ENCODE measurements at regions not wholly inside any gene's neighbourhood (a gene's known extent, or its start where the extent isn't known, plus 50 kb on each side); places are given as distances from the start of the nearest gene placed in this dataset.

DNA sequence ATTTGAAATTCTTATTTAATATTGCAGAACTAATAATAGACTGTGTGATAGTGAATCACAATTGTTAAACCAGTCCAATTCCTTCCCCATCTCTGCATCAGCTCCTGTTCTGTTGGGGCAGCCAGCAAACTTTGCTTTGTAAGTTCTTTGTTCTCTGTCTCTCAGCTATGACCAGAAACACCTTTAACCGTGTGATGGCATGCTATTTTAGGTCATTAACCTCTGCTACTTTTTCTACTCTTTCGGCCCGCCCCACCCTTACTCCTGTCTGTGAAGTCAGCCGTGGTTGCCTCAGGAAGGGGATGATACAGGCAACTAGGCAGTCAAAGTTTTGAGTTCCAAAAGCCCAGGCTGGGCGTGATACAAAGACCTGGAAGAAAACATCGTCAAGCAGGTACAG is 51.3 kb upstream of the EGFL6 start:
- H3K27ac ChIP-seq (ENCODE audit: low read length) = no peak overlapping the region
- no peaks in the 10 kb centered on the region for H3K9me3 ChIP-seq (ENCODE audit: control insufficient read depth in 1 of 2, low read length in 2 of 2)
- no peaks in the 10 kb centered on the region for H3K4me1 ChIP-seq (ENCODE audit: control insufficient read depth in 1 of 2, insufficient read depth in 2 of 2, low read length in 2 of 2)
- H3K27me3 ChIP-seq (ENCODE audit: low read depth, low read length) = no peaks in the 10 kb centered on the region
- H3K36me3 ChIP-seq (ENCODE audit: control insufficient read depth in 1 of 2, insufficient read depth in 2 of 2, low read length in 2 of 2) = no peaks in the 10 kb centered on the region
- H3K4me3 ChIP-seq (ENCODE audit: low read depth in 1 of 2, low read length in 2 of 2) = no peak overlapping the region

DNA sequence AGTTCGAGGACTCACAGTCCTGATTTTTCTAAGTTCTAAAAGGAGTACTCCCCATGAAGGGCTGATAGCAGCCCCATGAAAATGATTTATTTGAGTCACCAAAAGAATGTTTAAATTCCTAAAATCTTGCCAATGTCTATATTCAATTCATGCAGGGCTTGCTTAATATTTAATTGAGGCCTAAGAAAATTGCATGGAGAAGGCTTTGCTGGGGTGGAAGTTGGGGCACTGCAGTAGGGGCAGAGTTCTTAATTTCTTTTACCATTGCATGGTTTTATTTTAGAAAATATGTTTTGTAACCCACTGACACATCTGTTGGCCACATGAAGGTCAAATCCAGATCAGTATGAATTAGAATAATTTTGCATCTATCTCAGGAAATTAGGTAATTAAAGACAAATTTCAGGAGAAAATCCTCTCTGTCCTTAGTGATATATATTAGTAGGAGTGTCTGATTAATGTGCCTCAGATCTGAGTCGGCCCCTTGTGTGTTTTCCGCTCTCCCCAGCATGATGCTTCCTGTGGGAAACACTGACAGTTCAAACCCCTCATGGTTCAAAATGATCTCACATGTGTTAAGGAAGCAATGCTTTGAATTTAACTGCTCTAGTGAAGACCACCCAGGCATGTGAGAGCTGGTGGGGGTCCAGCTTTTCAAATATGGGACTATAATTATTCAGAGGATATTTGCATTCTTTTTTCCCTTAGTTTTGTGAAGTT is 54.0 kb upstream of the EGFL6 start:
- no peaks in the 10 kb centered on the region for H3K4me1 ChIP-seq (ENCODE audit: control insufficient read depth in 1 of 2, insufficient read depth in 2 of 2, low read length in 2 of 2)
- no peaks in the 10 kb centered on the region for H3K27me3 ChIP-seq (ENCODE audit: low read depth, low read length)
- no peaks in the 10 kb centered on the region for H3K36me3 ChIP-seq (ENCODE audit: control insufficient read depth in 1 of 2, insufficient read depth in 2 of 2, low read length in 2 of 2)
- H3K9me3 ChIP-seq (ENCODE audit: control insufficient read depth in 1 of 2, low read length in 2 of 2) = no peaks in the 10 kb centered on the region
- no peak overlapping the region for H3K27ac ChIP-seq (ENCODE audit: low read length)
- H3K4me3 ChIP-seq (ENCODE audit: low read depth in 1 of 2, low read length in 2 of 2) = no peak overlapping the region

DNA sequence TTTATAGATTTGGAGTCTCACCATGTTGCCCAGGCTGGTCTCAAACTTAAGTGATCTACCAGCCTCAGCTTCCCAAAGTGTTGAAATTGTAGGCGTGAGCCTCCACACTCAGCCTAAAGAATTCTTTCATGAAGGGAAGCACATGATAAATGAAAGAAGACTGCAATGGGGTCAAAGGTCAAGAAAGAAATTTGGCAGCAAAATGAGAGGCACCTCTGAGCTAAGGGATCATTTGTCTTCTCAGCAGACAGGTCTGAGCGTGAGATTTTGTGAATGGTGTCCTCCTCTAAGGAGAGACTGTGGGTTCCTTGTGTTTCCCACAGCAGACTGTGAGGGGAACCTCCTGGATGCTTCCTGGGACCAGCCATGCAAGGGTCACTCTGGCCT is 57.5 kb upstream of the EGFL6 start:
- no peaks in the 10 kb centered on the region for H3K27me3 ChIP-seq (ENCODE audit: low read depth, low read length)
- no peaks in the 10 kb centered on the region for H3K36me3 ChIP-seq (ENCODE audit: control insufficient read depth in 1 of 2, insufficient read depth in 2 of 2, low read length in 2 of 2)
- no peak overlapping the region for H3K27ac ChIP-seq (ENCODE audit: low read length)
- no peak overlapping the region for H3K4me3 ChIP-seq (ENCODE audit: low read depth in 1 of 2, low read length in 2 of 2)
- no peaks in the 10 kb centered on the region for H3K9me3 ChIP-seq (ENCODE audit: control insufficient read depth in 1 of 2, low read length in 2 of 2)
- H3K4me1 ChIP-seq (ENCODE audit: control insufficient read depth in 1 of 2, insufficient read depth in 2 of 2, low read length in 2 of 2) = no peaks in the 10 kb centered on the region

DNA sequence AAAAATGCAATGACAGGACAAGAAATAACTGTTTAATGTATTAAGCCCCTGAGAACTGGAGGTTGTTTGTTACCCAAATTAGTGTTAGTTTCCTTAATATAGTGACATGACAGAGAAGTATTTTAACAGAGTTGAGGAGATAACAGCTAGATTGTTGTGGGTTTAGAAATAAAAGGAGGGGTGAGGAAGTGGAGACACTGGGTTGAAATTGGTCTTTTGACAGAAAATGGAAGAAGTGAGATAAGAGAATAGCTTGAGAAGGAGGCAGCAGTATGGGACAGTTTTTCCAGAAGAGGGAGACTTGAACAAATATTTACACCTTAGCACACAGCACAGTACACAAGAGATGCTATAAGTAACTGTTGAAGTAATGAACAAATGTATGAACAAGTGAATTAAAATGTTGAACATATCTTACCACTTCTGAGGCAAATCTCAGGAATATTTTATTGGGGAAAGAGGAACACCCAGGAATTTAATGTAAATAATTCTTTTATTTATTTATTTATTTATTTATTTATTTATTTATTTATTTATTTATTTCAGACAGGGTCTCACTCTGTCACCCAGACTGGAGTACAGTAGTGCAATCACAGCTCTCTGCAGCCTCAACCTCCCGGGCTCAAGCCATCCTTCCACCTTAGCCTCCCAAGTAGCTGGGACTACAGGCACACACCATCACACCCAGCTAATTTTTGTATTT is 58.0 kb upstream of the EGFL6 start:
- Histone ChIP-seq H3K4me1 (ENCODE audit: control insufficient read depth in 1 of 2, insufficient read depth in 2 of 2, low read length in 2 of 2) (no peaks in the 10 kb centered on the region), H3K36me3 (ENCODE audit: control insufficient read depth in 1 of 2, insufficient read depth in 2 of 2, low read length in 2 of 2) (no peaks in the 10 kb centered on the region), H3K27me3 (ENCODE audit: low read depth, low read length) (no peaks in the 10 kb centered on the region), H3K27ac (ENCODE audit: low read length) (no peak overlapping the region), H3K9me3 (ENCODE audit: control insufficient read depth in 1 of 2, low read length in 2 of 2) (no peaks in the 10 kb centered on the region), H3K4me3 (ENCODE audit: low read depth in 1 of 2, low read length in 2 of 2) (no peak overlapping the region)

DNA sequence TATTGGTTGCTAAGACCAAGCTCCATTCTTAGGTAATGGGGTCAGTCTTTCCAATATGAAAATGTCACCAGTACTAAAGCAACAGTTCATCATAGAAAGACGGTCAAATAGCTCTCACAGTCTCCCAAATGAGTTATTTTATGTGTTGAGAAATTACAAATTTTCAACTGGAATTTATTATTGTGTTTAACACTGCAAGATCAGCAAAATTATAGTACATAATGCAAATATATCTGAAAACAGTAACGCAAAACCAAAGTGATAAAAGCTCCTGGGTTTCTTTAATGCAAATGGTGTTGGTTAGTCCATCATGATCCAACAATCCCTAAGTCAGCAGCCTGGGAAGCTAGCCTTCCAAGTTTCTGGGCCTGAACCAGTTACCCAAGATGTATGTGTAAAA is 61.5 kb upstream of the EGFL6 start:
- H3K4me1 ChIP-seq (ENCODE audit: control insufficient read depth in 1 of 2, insufficient read depth in 2 of 2, low read length in 2 of 2) = no peaks in the 10 kb centered on the region

DNA sequence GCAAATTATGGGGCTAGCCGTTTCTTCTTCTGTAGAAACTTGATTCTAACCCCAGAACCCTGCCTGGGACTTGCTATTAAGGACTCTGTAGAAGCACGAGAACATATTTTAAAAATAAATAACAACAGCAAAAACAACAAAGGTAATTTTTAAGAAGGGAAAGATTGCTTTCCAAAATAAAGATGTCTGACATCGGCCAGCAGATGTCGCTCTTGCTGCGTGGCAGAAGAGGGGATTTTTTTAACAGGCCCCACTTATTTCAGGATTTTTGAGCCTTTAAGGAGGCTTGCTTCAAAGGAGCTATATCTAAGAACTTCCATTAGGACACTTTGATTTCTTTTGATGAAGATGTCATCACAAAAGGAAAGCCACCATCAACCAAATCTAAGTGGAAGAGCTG is 62.8 kb upstream of the EGFL6 start:
- H3K27ac ChIP-seq (ENCODE audit: low read length) = no peak overlapping the region
- no peak overlapping the region for H3K4me3 ChIP-seq (ENCODE audit: low read depth in 1 of 2, low read length in 2 of 2)
- no peaks in the 10 kb centered on the region for H3K27me3 ChIP-seq (ENCODE audit: low read depth, low read length)
- H3K4me1 ChIP-seq (ENCODE audit: control insufficient read depth in 1 of 2, insufficient read depth in 2 of 2, low read length in 2 of 2) = no peaks in the 10 kb centered on the region
- no peaks in the 10 kb centered on the region for H3K9me3 ChIP-seq (ENCODE audit: control insufficient read depth in 1 of 2, low read length in 2 of 2)
- H3K36me3 ChIP-seq (ENCODE audit: control insufficient read depth in 1 of 2, insufficient read depth in 2 of 2, low read length in 2 of 2) = no peaks in the 10 kb centered on the region

More for the DNA sequence above, 61.5 kb upstream of the EGFL6 start:
- H3K9me3 ChIP-seq (ENCODE audit: control insufficient read depth in 1 of 2, low read length in 2 of 2) = no peaks in the 10 kb centered on the region
- H3K4me3 ChIP-seq (ENCODE audit: low read depth in 1 of 2, low read length in 2 of 2) = no peak overlapping the region
- no peaks in the 10 kb centered on the region for H3K36me3 ChIP-seq (ENCODE audit: control insufficient read depth in 1 of 2, insufficient read depth in 2 of 2, low read length in 2 of 2)
- no peaks in the 10 kb centered on the region for H3K27me3 ChIP-seq (ENCODE audit: low read depth, low read length)
- H3K27ac ChIP-seq (ENCODE audit: low read length) = no peak overlapping the region

DNA sequence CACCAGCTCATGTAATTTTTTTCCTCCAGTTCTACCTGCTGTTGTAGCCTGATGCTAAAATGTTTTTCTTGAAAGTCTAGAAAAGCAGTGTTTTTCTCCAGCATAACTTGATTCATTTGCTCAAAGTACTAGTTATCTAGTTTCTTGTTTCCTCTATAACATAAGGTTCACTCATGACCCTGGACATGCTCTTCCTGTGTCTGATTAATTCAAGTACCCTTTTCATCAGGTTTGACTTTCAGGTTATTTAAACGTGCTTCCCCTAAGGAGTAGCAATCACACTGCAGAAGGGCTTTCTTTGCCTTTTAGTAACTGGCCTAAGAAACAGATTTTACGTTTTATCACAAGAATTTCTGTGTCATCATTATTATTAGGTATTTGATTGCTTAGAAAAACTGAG is 66.8 kb upstream of the EGFL6 start:
- H3K36me3 ChIP-seq (ENCODE audit: control insufficient read depth in 1 of 2, insufficient read depth in 2 of 2, low read length in 2 of 2) = no peaks in the 10 kb centered on the region
- no peaks in the 10 kb centered on the region for H3K9me3 ChIP-seq (ENCODE audit: control insufficient read depth in 1 of 2, low read length in 2 of 2)
- H3K27me3 ChIP-seq (ENCODE audit: low read depth, low read length) = no peaks in the 10 kb centered on the region
- H3K4me3 ChIP-seq (ENCODE audit: low read depth in 1 of 2, low read length in 2 of 2) = no peak overlapping the region
- H3K27ac ChIP-seq (ENCODE audit: low read length) = no peak overlapping the region
- H3K4me1 ChIP-seq (ENCODE audit: control insufficient read depth in 1 of 2, insufficient read depth in 2 of 2, low read length in 2 of 2) = no peaks in the 10 kb centered on the region

DNA sequence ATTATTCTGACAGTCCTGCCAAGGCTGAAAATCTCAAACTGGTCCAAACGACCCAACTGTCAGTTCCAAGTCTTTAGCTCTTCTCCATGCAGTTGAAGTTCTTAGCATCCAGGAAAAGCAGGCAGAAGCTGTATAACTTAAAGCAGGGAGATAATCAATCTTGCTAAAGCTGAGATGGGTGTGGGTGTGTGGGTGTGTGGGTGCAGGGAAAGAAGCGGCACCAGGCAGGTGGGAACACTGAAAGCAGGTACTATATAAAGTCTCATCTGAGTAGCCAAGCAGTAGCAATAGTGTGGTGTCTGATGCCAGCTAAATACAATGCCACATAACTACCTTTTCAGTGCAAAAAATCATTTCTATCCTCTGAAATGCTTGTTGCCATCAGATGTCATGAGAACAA is 69.7 kb upstream of the EGFL6 start:
- no peaks in the 10 kb centered on the region for H3K9me3 ChIP-seq (ENCODE audit: control insufficient read depth in 1 of 2, low read length in 2 of 2)
- no peaks in the 10 kb centered on the region for H3K36me3 ChIP-seq (ENCODE audit: control insufficient read depth in 1 of 2, insufficient read depth in 2 of 2, low read length in 2 of 2)

DNA sequence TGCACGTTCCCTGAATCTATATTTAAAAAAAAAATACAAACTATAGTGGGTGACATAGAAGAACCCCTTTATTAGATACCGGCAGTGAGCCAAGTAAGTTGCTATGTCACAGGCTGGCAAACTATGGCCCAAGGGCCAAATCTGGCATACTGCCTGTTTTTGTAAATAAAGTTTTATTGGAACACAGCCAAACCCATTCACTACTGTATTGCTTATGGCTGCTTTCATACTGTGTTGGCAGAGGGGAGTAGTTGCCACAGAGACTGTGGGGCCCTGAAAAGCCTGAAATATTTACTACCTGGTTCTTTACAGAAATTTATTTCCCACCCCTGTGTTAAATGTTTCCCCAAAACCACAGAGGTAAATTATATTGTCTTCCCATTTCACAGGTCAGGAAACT is 71.2 kb upstream of the EGFL6 start:
- Histone ChIP-seq H3K27me3 (ENCODE audit: low read depth, low read length) (no peaks in the 10 kb centered on the region), H3K36me3 (ENCODE audit: control insufficient read depth in 1 of 2, insufficient read depth in 2 of 2, low read length in 2 of 2) (no peaks in the 10 kb centered on the region), H3K27ac (ENCODE audit: low read length) (no peak overlapping the region), H3K4me3 (ENCODE audit: low read depth in 1 of 2, low read length in 2 of 2) (no peak overlapping the region), H3K4me1 (ENCODE audit: control insufficient read depth in 1 of 2, insufficient read depth in 2 of 2, low read length in 2 of 2) (no peaks in the 10 kb centered on the region), H3K9me3 (ENCODE audit: control insufficient read depth in 1 of 2, low read length in 2 of 2) (no peaks in the 10 kb centered on the region)

More for the DNA sequence above, 69.7 kb upstream of the EGFL6 start:
- Histone ChIP-seq H3K4me1 (ENCODE audit: control insufficient read depth in 1 of 2, insufficient read depth in 2 of 2, low read length in 2 of 2) (no peaks in the 10 kb centered on the region), H3K4me3 (ENCODE audit: low read depth in 1 of 2, low read length in 2 of 2) (no peak overlapping the region), H3K27me3 (ENCODE audit: low read depth, low read length) (no peaks in the 10 kb centered on the region), H3K27ac (ENCODE audit: low read length) (no peak overlapping the region)

DNA sequence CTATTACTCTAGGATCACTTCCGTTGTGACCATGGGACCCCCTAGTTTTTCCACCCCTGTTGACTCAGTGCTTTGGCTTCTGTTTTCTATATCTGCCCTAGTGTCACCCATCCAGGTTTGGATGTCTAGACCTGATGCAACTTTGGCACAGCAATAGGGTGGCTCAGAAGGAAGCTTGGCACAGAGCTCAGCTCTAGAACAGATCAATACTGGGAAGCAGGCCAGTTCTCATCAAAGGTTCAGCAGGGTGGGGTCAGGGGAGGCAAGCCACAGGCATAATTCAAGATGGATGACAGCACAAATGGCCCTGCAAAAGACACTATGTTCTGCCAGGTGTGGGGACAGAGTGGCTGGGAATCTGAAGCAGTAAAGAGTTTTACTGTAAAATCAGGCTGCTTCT is 74.2 kb upstream of the EGFL6 start:
- no peaks in the 10 kb centered on the region for H3K27me3 ChIP-seq (ENCODE audit: low read depth, low read length)
- H3K4me3 ChIP-seq (ENCODE audit: low read depth in 1 of 2, low read length in 2 of 2) = no peak overlapping the region
- H3K27ac ChIP-seq (ENCODE audit: low read length) = no peak overlapping the region

DNA sequence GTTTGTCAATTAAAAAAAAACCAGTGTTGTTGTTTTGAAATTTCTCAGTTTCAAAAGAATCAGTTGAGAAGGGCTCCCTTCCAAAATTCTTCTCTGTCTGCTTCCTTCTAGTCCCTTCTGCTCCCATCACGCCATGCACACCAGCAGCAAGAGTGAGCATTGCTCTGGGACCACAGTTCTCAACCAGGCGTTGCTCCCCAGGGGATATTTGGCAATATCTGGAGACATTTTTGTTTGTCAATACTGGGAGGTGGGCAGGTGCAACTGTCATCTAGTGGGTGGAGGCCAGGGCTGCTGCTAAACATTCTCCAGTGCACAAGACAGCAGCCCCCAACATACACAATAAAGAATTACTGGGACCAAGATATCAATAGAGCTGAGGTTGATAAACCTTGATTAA is 74.8 kb upstream of the EGFL6 start:
- no peaks in the 10 kb centered on the region for H3K9me3 ChIP-seq (ENCODE audit: control insufficient read depth in 1 of 2, low read length in 2 of 2)
- H3K36me3 ChIP-seq (ENCODE audit: control insufficient read depth in 1 of 2, insufficient read depth in 2 of 2, low read length in 2 of 2) = no peaks in the 10 kb centered on the region
- no peaks in the 10 kb centered on the region for H3K27me3 ChIP-seq (ENCODE audit: low read depth, low read length)
- no peaks in the 10 kb centered on the region for H3K4me1 ChIP-seq (ENCODE audit: control insufficient read depth in 1 of 2, insufficient read depth in 2 of 2, low read length in 2 of 2)
- no peak overlapping the region for H3K4me3 ChIP-seq (ENCODE audit: low read depth in 1 of 2, low read length in 2 of 2)
- no peak overlapping the region for H3K27ac ChIP-seq (ENCODE audit: low read length)

More for the DNA sequence above, 74.2 kb upstream of the EGFL6 start:
- no peaks in the 10 kb centered on the region for H3K36me3 ChIP-seq (ENCODE audit: control insufficient read depth in 1 of 2, insufficient read depth in 2 of 2, low read length in 2 of 2)
- no peaks in the 10 kb centered on the region for H3K4me1 ChIP-seq (ENCODE audit: control insufficient read depth in 1 of 2, insufficient read depth in 2 of 2, low read length in 2 of 2)
- no peaks in the 10 kb centered on the region for H3K9me3 ChIP-seq (ENCODE audit: control insufficient read depth in 1 of 2, low read length in 2 of 2)

DNA sequence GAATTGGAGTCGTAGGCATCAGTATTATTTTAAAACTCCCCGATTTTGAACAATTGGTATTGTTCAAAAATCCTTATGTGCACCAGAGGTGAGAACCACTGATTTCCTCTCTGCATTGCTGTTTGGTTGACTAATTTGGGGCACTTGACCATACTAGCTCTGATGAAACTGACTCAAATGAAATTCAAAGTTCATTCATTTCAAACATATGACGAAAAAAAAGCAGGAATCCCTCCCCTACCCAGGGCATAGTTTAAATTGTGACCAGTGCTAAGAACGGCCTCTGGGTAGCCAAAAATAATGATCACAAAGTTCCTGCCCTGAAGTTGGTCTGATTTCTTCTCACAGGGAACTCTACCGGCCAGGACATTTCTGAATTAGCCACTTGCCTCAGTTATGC is 75.7 kb upstream of the EGFL6 start:
- Histone ChIP-seq H3K4me1 (ENCODE audit: control insufficient read depth in 1 of 2, insufficient read depth in 2 of 2, low read length in 2 of 2) (no peaks in the 10 kb centered on the region), H3K36me3 (ENCODE audit: control insufficient read depth in 1 of 2, insufficient read depth in 2 of 2, low read length in 2 of 2) (no peaks in the 10 kb centered on the region)

More for the DNA sequence above, 75.7 kb upstream of the EGFL6 start:
- no peaks in the 10 kb centered on the region for H3K9me3 ChIP-seq (ENCODE audit: control insufficient read depth in 1 of 2, low read length in 2 of 2)
- no peak overlapping the region for H3K4me3 ChIP-seq (ENCODE audit: low read depth in 1 of 2, low read length in 2 of 2)
- no peak overlapping the region for H3K27ac ChIP-seq (ENCODE audit: low read length)
- no peaks in the 10 kb centered on the region for H3K27me3 ChIP-seq (ENCODE audit: low read depth, low read length)

Data from muscle layer of duodenum (tissue), 2 donors.